ENCODE measurements at regions not wholly inside any gene's neighbourhood (a gene's known extent, or its start where the extent isn't known, plus 50 kb on each side); places are given as distances from the start of the nearest gene placed in this dataset.

GRCh38 chr10:7046615-7047014 is 364.2 kb downstream of the SFMBT2 start:
- TF ChIP-seq, protein P1, sequence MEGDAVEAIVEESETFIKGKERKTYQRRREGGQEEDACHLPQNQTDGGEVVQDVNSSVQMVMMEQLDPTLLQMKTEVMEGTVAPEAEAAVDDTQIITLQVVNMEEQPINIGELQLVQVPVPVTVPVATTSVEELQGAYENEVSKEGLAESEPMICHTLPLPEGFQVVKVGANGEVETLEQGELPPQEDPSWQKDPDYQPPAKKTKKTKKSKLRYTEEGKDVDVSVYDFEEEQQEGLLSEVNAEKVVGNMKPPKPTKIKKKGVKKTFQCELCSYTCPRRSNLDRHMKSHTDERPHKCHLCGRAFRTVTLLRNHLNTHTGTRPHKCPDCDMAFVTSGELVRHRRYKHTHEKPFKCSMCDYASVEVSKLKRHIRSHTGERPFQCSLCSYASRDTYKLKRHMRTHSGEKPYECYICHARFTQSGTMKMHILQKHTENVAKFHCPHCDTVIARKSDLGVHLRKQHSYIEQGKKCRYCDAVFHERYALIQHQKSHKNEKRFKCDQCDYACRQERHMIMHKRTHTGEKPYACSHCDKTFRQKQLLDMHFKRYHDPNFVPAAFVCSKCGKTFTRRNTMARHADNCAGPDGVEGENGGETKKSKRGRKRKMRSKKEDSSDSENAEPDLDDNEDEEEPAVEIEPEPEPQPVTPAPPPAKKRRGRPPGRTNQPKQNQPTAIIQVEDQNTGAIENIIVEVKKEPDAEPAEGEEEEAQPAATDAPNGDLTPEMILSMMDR (IDR thresholded peaks at IDR 0.05): no peak
- TF ChIP-seq POLR2A (IDR thresholded peaks at IDR 0.05): no peak
